Right cardiac atrium (tissue), 5 donors: ENCODE measurements at regions not wholly inside any gene's neighbourhood (a gene's known extent, or its start where the extent isn't known, plus 50 kb on each side); places are given as distances from the start of the nearest gene placed in this dataset.

Source experiments
- ATAC-seq, 2 donors: fragments of 200-7000 bp; cut with Tn5 transposase; one replicate each; pipeline versions ENCODE4 v1.8.0 to v1.9.1; 2020; ENCODE audit warnings: moderate library complexity in 2 of 2, mild to moderate bottlenecking in 1 of 2
- DNase-seq, 3 donors: peaks; one replicate each; pipeline ENCODE4 v3.0.0-alpha.2; 2020
- H3K27ac ChIP-seq: one replicate; pipeline ENCODE4 v1.5.1; 2013; ENCODE audit warnings: mild to moderate bottlenecking, low read length, control low read depth, moderate library complexity
- H3K27me3 ChIP-seq: one replicate; pipeline ENCODE4 v1.6.1; 2013; ENCODE audit not compliant: control insufficient read depth, insufficient read depth
- H3K4me1 ChIP-seq: one replicate; pipeline ENCODE4 v1.6.1; 2013; ENCODE audit warnings: low read length; ENCODE audit not compliant: control insufficient read depth, insufficient read depth
- H3K4me3 ChIP-seq: one replicate; pipeline ENCODE4 v1.5.1; 2013; ENCODE audit warnings: low read length, control low read depth
- H3K9me3 ChIP-seq: one replicate; pipeline ENCODE4 v1.6.1; 2013; ENCODE audit warnings: low read length; ENCODE audit not compliant: control insufficient read depth
- WGBS: extraction: QIAGEN DNeasy Blood & Tissue Kit; methylation state at CpG from one replicate; pipeline ENCODE4 v1.1.7; 2013; 5-methylcytosine and 5-hydroxymethylcytosine counted together
- intact Hi-C, 4 donors: fragments of 100-400 bp; cut with DNase I; formaldehyde crosslinking; loops; one replicate each; pipeline versions ENCODE4 v1.11.0 to v1.14.0; 2022 to 2023
- donor health status: healthy with polysubstance abuse.
- donor health status: DM: no; HTN: yes; CAD: no.
- donor health status: DM: no; HTN: no; CAD: no.
- donor health status: DM: no; HTN: yes; CAD: no; lungs with severe emphysema.
- donor health status: DM: yes; HTN: yes; CAD: no.

- H3K27me3 ChIP-seq = no peaks in the 10 kb centered on the region
- H3K4me1 ChIP-seq = peaks cover 3% of the 10 kb centered on the region
- ATAC-seq = no peak
- no peaks in the 10 kb centered on the region for H3K9me3 ChIP-seq
- peak overlapping the region; percentile 46 for H3K27ac ChIP-seq
- H3K4me3 ChIP-seq = no peak overlapping the region
- no peak for DNase-seq
- intact Hi-C loops = loop anchor here (1.0 to 10.0 kb wide), 6 partner anchors 156 to 544 kb away; no protein-coding TSS in a partner anchor
- WGBS = 46% methylated on average over 6 of the region's 6 CpGs
Measured at GRCh38 chr2:64331114-64331645, 122.8 kb upstream of the LGALSL start.

GRCh38 chr2:64331849-64332699, 121.9 kb upstream of the LGALSL start:
- intact Hi-C loops = loop anchor here (1.0 to 10.0 kb wide), 6 partner anchors 155 to 543 kb away; no protein-coding TSS in a partner anchor
- ATAC-seq = no peak
- H3K27ac ChIP-seq = no peak overlapping the region

GRCh38 chr2:64336171-64336570, 117.8 kb upstream of the LGALSL start:
- no peak for ATAC-seq
- intact Hi-C loops = loop anchor here in 2 of 4 donors (5.0 to 10.0 kb wide), 3 partner anchors 229 to 539 kb away; no protein-coding TSS in a partner anchor

More at GRCh38 chr2:64331849-64332699, 121.9 kb upstream of the LGALSL start:
- Histone ChIP-seq H3K4me1 (peaks cover 3% of the 10 kb centered on the region), H3K9me3 (no peaks in the 10 kb centered on the region), H3K4me3 (no peak overlapping the region), H3K27me3 (no peaks in the 10 kb centered on the region)
- 75% methylated on average over 8 of the region's 8 CpGs for WGBS
- no peak for DNase-seq

GRCh38 chr2:64337314-64337713, 116.6 kb upstream of the LGALSL start:
- 91% methylated on average over 3 of the region's 3 CpGs for WGBS
- no peak overlapping the region for H3K4me3 ChIP-seq
- intact Hi-C loops = loop anchor here in 2 of 4 donors (5.0 to 10.0 kb wide), 3 partner anchors 227 to 537 kb away; no protein-coding TSS in a partner anchor

More at GRCh38 chr2:64336171-64336570, 117.8 kb upstream of the LGALSL start:
- no peaks in the 10 kb centered on the region for H3K27me3 ChIP-seq
- H3K4me1 ChIP-seq = no peaks in the 10 kb centered on the region
- H3K27ac ChIP-seq = no peak overlapping the region
- H3K4me3 ChIP-seq = no peak overlapping the region
- DNase-seq = no peak
- H3K9me3 ChIP-seq = no peaks in the 10 kb centered on the region
- 96% methylated on average over 1 of the region's 1 CpG for WGBS

DNA sequence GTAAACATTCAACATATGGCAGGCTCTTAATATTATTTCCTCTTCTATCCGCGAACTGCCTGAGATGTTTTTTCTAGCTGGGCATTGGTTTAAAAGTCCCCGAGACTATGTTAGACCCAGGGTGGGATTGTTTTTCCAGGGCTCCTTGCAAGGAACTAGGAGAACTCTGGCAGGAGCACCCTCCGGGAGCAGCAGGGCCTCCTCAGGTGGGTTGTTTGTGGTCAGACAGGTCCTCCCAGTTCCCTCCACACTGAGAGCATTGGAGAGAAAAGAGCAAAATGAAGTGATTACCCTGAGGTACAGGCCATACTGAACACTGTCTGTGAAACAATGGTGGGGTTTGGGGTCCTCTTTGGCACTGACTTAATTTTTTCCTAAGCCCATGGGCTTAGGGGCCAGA, 115.9 kb upstream of the LGALSL start:
- Histone ChIP-seq H3K9me3 (no peaks in the 10 kb centered on the region), H3K27me3 (no peaks in the 10 kb centered on the region), H3K4me3 (no peak overlapping the region), H3K4me1 (no peaks in the 10 kb centered on the region), H3K27ac (no peak overlapping the region)
- no peak for DNase-seq
- no peak for ATAC-seq
- intact Hi-C loops = loop anchor here in 2 of 4 donors (5.0 to 10.0 kb wide), 3 partner anchors 227 to 537 kb away; no protein-coding TSS in a partner anchor
- WGBS = 81% methylated on average over 4 of the region's 4 CpGs

More at GRCh38 chr2:64337314-64337713, 116.6 kb upstream of the LGALSL start:
- no peak for DNase-seq
- Histone ChIP-seq H3K27ac (no peak overlapping the region), H3K4me1 (no peaks in the 10 kb centered on the region), H3K9me3 (no peaks in the 10 kb centered on the region), H3K27me3 (no peaks in the 10 kb centered on the region)
- ATAC-seq = no peak

GRCh38 chr2:64338910-64339500, 115.0 kb upstream of the LGALSL start:
- Histone ChIP-seq H3K4me3 (no peak overlapping the region), H3K27me3 (no peaks in the 10 kb centered on the region), H3K9me3 (no peaks in the 10 kb centered on the region), H3K4me1 (no peaks in the 10 kb centered on the region), H3K27ac (no peak overlapping the region)
- ATAC-seq = no peak
- no peak for DNase-seq
- WGBS = 86% methylated on average over 5 of the region's 5 CpGs
- intact Hi-C loops = loop anchor here in 2 of 4 donors (5.0 to 10.0 kb wide), 3 partner anchors 226 to 536 kb away; no protein-coding TSS in a partner anchor

GRCh38 chr2:64341461-64341860, 112.5 kb upstream of the LGALSL start:
- no peak overlapping the region for H3K4me3 ChIP-seq
- WGBS = 77% methylated on average over 6 of the region's 6 CpGs
- no peaks in the 10 kb centered on the region for H3K9me3 ChIP-seq
- ATAC-seq = no peak
- no peak for DNase-seq
- H3K4me1 ChIP-seq = no peaks in the 10 kb centered on the region
- intact Hi-C loops = no loop called here
- no peaks in the 10 kb centered on the region for H3K27me3 ChIP-seq
- H3K27ac ChIP-seq = no peak overlapping the region

GRCh38 chr2:64342195-64343099, 111.5 kb upstream of the LGALSL start:
- DNase-seq (no peak), ATAC-seq (no peak)
- Histone ChIP-seq H3K9me3 (no peaks in the 10 kb centered on the region), H3K4me1 (no peaks in the 10 kb centered on the region), H3K4me3 (no peak overlapping the region), H3K27me3 (no peaks in the 10 kb centered on the region), H3K27ac (no peak overlapping the region)
- WGBS = 88% methylated on average over 6 of the region's 6 CpGs
- intact Hi-C loops = no loop called here

DNA sequence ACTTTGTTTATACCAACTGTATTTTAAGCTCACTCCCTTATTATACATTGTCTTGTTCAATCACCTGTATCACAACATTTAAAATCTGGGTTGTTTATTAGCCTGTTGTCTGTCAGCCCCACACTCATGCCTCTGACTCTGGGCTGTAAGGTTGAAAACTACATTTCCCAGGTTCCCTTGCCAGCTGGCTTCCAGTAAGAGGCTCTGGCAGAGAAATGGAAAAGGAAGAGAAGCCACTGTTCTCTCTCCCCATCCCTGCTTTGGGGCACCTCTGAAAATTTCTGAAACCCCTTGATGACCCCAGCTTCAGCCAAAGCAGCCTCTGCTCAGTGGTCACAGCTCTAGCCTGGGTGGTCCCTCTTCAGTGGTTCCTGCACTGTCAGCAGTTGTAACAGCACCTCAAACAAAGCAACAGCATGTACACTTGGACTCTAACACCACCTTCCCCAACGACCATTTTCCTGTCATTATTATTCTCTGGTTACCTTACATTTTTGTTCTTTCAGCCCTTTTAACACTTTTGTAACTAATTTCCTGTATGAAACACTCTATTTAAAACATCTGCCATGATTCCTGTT, 108.9 kb upstream of the LGALSL start:
- Histone ChIP-seq H3K27me3 (no peaks in the 10 kb centered on the region), H3K4me3 (no peak overlapping the region), H3K27ac (no peak overlapping the region), H3K4me1 (no peaks in the 10 kb centered on the region), H3K9me3 (no peaks in the 10 kb centered on the region)
- WGBS = 12% methylated on average over 1 of the region's 1 CpG
- intact Hi-C loops = no loop called here
- DNase-seq (no peak), ATAC-seq (peak in 1 of 2 donors; percentile 28)

GRCh38 chr2:64345998-64346397, 108.0 kb upstream of the LGALSL start:
- H3K27ac ChIP-seq = no peak overlapping the region
- no peaks in the 10 kb centered on the region for H3K27me3 ChIP-seq
- 98% methylated on average over 2 of the region's 2 CpGs for WGBS
- DNase-seq (no peak), ATAC-seq (no peak)
- intact Hi-C loops = no loop called here
- H3K4me3 ChIP-seq = no peak overlapping the region
- no peaks in the 10 kb centered on the region for H3K4me1 ChIP-seq
- no peaks in the 10 kb centered on the region for H3K9me3 ChIP-seq
